SK-N-SH treated with all-trans-retinoic acid at 6 μM for 48 hours (cell line): ENCODE measurements at regions not wholly inside any gene's neighbourhood (a gene's known extent, or its start where the extent isn't known, plus 50 kb on each side); places are given as distances from the start of the nearest gene placed in this dataset.

Source experiments
- ATAC-seq: fragments of 200-7000 bp; cut with Tn5 transposase; 3 replicates; pipeline ENCODE4 v1.9.1; 2020; ENCODE audit warnings: mild to moderate bottlenecking, moderate library complexity
- ARNTL ChIP-seq: fragments of 450-650 bp; formaldehyde crosslinking; IDR thresholded peaks from 2 replicates; pipeline ENCODE4 v1.5.0; 2020; ENCODE audit warnings: low read depth, mild to moderate bottlenecking, moderate library complexity, borderline replicate concordance
- BACH2 ChIP-seq: fragments of 250-450 bp; sonication (Bioruptor Pico); IDR thresholded peaks from 2 replicates; pipeline ENCODE4 v1.9.0; 2021; ENCODE audit warnings: mild to moderate bottlenecking, borderline replicate concordance
- CSDC2 ChIP-seq: fragments of 250-450 bp; sonication (Bioruptor Pico); IDR thresholded peaks from 2 replicates; pipeline ENCODE4 v1.5.0; 2020; ENCODE audit warnings: mild to moderate bottlenecking, moderate library complexity
- ESRRG ChIP-seq: fragments of 250-450 bp; sonication (Bioruptor Pico); IDR thresholded peaks from 2 replicates; pipeline ENCODE4 v1.6.1; 2021; ENCODE audit warnings: mild to moderate bottlenecking
- GLIS3 ChIP-seq: fragments of 250-450 bp; sonication (Bioruptor Pico); IDR thresholded peaks from 2 replicates; pipeline ENCODE4 v1.5.0; 2020; ENCODE audit warnings: mild to moderate bottlenecking, moderate library complexity
- ISL1 ChIP-seq: fragments of 250-450 bp; sonication (Bioruptor Pico); IDR thresholded peaks from 2 replicates; pipeline ENCODE4 v2.1.2; 2022; ENCODE audit warnings: mild to moderate bottlenecking, moderate library complexity
- OSR1 ChIP-seq: fragments of 250-450 bp; sonication (Bioruptor Pico); IDR thresholded peaks from 2 replicates; pipeline ENCODE4 v1.8.0; 2022; ENCODE audit warnings: moderate library complexity, mild to moderate bottlenecking, inconsistent platforms
- PPARA ChIP-seq: fragments of 250-450 bp; sonication (Bioruptor Pico); IDR thresholded peaks from 2 replicates; pipeline ENCODE4 v1.5.0; 2020; ENCODE audit warnings: mild to moderate bottlenecking, borderline replicate concordance
- RARB ChIP-seq: fragments of 250-450 bp; sonication (Bioruptor Pico); IDR thresholded peaks from 2 replicates; pipeline ENCODE4 v1.8.0; 2021; ENCODE audit warnings: mild to moderate bottlenecking, moderate library complexity
- SNAI2 ChIP-seq: fragments of 250-450 bp; sonication (Bioruptor Pico); IDR thresholded peaks from 2 replicates; pipeline ENCODE4 v1.5.0; 2020; ENCODE audit warnings: mild to moderate bottlenecking, moderate library complexity
- TCF4 ChIP-seq: fragments of 250-450 bp; sonication (Bioruptor Pico); IDR thresholded peaks from 2 replicates; pipeline ENCODE4 v1.8.0; 2021; ENCODE audit warnings: mild to moderate bottlenecking, moderate library complexity, borderline replicate concordance
- ZC3H10 ChIP-seq: fragments of 250-450 bp; sonication (Bioruptor Pico); IDR thresholded peaks from 2 replicates; pipeline ENCODE4 v1.5.1; 2021; ENCODE audit warnings: mild to moderate bottlenecking, moderate library complexity
- ZFP3 ChIP-seq: fragments of 250-450 bp; sonication (Bioruptor Pico); IDR thresholded peaks from 2 replicates; pipeline ENCODE4 v1.5.0; 2020; ENCODE audit warnings: mild to moderate bottlenecking, moderate library complexity
- ZFP30 ChIP-seq: fragments of 450-650 bp; formaldehyde crosslinking; IDR thresholded peaks from 2 replicates; pipeline ENCODE4 v1.5.0; 2022; ENCODE audit warnings: mild to moderate bottlenecking, moderate library complexity
- ZNF565 ChIP-seq: fragments of 450-650 bp; formaldehyde crosslinking; conservative IDR thresholded peaks from 2 replicates; pipeline ENCODE4 v1.5.0; 2020; ENCODE audit warnings: low read depth, mild to moderate bottlenecking, moderate library complexity
- ZNF70 ChIP-seq: fragments of 450-650 bp; formaldehyde crosslinking; IDR thresholded peaks from 2 replicates; pipeline ENCODE4 v1.5.0; 2020; ENCODE audit warnings: mild to moderate bottlenecking, moderate library complexity
- ZNF8 ChIP-seq: fragments of 450-650 bp; formaldehyde crosslinking; IDR thresholded peaks from 2 replicates; pipeline ENCODE4 v1.5.0; 2020; ENCODE audit warnings: mild to moderate bottlenecking, moderate library complexity
- TF ChIP-seq, protein P1 (sequence below): fragments of 250-450 bp; sonication (Bioruptor Pico); IDR thresholded peaks from 2 replicates; pipeline ENCODE4 v1.5.0; 2020; ENCODE audit warnings: mild to moderate bottlenecking, moderate library complexity
- TF ChIP-seq, protein P2 (sequence below): fragments of 250-450 bp; sonication (Bioruptor Pico); IDR thresholded peaks from 2 replicates; pipeline ENCODE4 v1.8.0; 2021; ENCODE audit warnings: low read depth, mild to moderate bottlenecking, moderate library complexity, borderline replicate concordance
- TF ChIP-seq, protein P3 (sequence below): fragments of 250-450 bp; sonication (Bioruptor Pico); IDR thresholded peaks from 2 replicates; pipeline ENCODE4 v1.5.1; 2021; ENCODE audit warnings: mild to moderate bottlenecking, moderate library complexity
- TF ChIP-seq, protein P4 (sequence below): fragments of 250-450 bp; sonication (Bioruptor Pico); IDR thresholded peaks from 2 replicates; pipeline ENCODE4 v1.5.1; 2020; ENCODE audit warnings: low read depth, mild to moderate bottlenecking, moderate library complexity
- TF ChIP-seq, protein P5 (sequence below): fragments of 250-450 bp; sonication (Bioruptor Pico); IDR thresholded peaks from 2 replicates; pipeline ENCODE4 v1.8.0; 2020; ENCODE audit warnings: mild to moderate bottlenecking, moderate library complexity, borderline replicate concordance

GRCh38 chr11:90447618-90448017 lies 224.8 kb upstream of the CHORDC1 start:
- no peak for ATAC-seq
- TF ChIP-seq ZC3H10 (CRISPR knock-in tag) (no peak), SNAI2 (CRISPR knock-in tag) (no peak), OSR1 (CRISPR knock-in tag) (no peak), CSDC2 (CRISPR knock-in tag) (no peak), ZFP30 (CRISPR knock-in tag) (no peak), BACH2 (CRISPR knock-in tag) (no peak), ESRRG (CRISPR knock-in tag) (no peak), PPARA (CRISPR knock-in tag) (no peak), RARB (no peak), ZNF70 (CRISPR knock-in tag) (no peak), ISL1 (CRISPR knock-in tag) (no peak), TCF4 (no peak), ZNF565 (CRISPR knock-in tag) (no peak)
- TF ChIP-seq, protein P1, sequence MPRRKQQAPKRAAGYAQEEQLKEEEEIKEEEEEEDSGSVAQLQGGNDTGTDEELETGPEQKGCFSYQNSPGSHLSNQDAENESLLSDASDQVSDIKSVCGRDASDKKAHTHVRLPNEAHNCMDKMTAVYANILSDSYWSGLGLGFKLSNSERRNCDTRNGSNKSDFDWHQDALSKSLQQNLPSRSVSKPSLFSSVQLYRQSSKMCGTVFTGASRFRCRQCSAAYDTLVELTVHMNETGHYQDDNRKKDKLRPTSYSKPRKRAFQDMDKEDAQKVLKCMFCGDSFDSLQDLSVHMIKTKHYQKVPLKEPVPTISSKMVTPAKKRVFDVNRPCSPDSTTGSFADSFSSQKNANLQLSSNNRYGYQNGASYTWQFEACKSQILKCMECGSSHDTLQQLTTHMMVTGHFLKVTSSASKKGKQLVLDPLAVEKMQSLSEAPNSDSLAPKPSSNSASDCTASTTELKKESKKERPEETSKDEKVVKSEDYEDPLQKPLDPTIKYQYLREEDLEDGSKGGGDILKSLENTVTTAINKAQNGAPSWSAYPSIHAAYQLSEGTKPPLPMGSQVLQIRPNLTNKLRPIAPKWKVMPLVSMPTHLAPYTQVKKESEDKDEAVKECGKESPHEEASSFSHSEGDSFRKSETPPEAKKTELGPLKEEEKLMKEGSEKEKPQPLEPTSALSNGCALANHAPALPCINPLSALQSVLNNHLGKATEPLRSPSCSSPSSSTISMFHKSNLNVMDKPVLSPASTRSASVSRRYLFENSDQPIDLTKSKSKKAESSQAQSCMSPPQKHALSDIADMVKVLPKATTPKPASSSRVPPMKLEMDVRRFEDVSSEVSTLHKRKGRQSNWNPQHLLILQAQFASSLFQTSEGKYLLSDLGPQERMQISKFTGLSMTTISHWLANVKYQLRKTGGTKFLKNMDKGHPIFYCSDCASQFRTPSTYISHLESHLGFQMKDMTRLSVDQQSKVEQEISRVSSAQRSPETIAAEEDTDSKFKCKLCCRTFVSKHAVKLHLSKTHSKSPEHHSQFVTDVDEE (CRISPR knock-in tag), result no peak
- TF ChIP-seq, protein P2, sequence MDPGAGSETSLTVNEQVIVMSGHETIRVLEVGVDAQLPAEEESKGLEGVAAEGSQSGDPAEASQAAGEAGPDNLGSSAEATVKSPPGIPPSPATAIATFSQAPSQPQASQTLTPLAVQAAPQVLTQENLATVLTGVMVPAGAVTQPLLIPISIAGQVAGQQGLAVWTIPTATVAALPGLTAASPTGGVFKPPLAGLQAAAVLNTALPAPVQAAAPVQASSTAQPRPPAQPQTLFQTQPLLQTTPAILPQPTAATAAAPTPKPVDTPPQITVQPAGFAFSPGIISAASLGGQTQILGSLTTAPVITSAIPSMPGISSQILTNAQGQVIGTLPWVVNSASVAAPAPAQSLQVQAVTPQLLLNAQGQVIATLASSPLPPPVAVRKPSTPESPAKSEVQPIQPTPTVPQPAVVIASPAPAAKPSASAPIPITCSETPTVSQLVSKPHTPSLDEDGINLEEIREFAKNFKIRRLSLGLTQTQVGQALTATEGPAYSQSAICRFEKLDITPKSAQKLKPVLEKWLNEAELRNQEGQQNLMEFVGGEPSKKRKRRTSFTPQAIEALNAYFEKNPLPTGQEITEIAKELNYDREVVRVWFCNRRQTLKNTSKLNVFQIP (CRISPR knock-in tag), result no peak

GRCh38 chr11:90446207-90446606 lies 223.4 kb upstream of the CHORDC1 start:
- TF ChIP-seq ZFP3 (CRISPR knock-in tag), result no peak
- no peak for TF ChIP-seq ZNF70 (CRISPR knock-in tag)
- TF ChIP-seq ARNTL (CRISPR knock-in tag), result no peak
- TF ChIP-seq PPARA (CRISPR knock-in tag), result no peak
- TF ChIP-seq ZNF565 (CRISPR knock-in tag), result no peak
- no peak for TF ChIP-seq CSDC2 (CRISPR knock-in tag)
- TF ChIP-seq ZC3H10 (CRISPR knock-in tag), result no peak
- no peak for ATAC-seq

GRCh38 chr11:90438069-90438468 lies 215.2 kb upstream of the CHORDC1 start:
- ATAC-seq, result no peak
- TF ChIP-seq ISL1 (CRISPR knock-in tag) (no peak), ZC3H10 (CRISPR knock-in tag) (no peak), PPARA (CRISPR knock-in tag) (no peak), OSR1 (CRISPR knock-in tag) (no peak), ZNF70 (CRISPR knock-in tag) (no peak), ARNTL (CRISPR knock-in tag) (no peak), ZFP30 (CRISPR knock-in tag) (no peak), ZNF8 (CRISPR knock-in tag) (no peak), ZNF565 (CRISPR knock-in tag) (no peak), ZFP3 (CRISPR knock-in tag) (no peak), ESRRG (CRISPR knock-in tag) (no peak), GLIS3 (CRISPR knock-in tag) (no peak), CSDC2 (CRISPR knock-in tag) (no peak)
- TF ChIP-seq, protein P1 (CRISPR knock-in tag), result no peak
- TF ChIP-seq, protein P2 (CRISPR knock-in tag), result no peak
- TF ChIP-seq, protein P3, sequence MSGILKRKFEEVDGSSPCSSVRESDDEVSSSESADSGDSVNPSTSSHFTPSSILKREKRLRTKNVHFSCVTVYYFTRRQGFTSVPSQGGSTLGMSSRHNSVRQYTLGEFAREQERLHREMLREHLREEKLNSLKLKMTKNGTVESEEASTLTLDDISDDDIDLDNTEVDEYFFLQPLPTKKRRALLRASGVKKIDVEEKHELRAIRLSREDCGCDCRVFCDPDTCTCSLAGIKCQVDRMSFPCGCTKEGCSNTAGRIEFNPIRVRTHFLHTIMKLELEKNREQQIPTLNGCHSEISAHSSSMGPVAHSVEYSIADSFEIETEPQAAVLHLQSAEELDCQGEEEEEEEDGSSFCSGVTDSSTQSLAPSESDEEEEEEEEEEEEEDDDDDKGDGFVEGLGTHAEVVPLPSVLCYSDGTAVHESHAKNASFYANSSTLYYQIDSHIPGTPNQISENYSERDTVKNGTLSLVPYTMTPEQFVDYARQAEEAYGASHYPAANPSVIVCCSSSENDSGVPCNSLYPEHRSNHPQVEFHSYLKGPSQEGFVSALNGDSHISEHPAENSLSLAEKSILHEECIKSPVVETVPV, result no peak
- TF ChIP-seq, protein P4, sequence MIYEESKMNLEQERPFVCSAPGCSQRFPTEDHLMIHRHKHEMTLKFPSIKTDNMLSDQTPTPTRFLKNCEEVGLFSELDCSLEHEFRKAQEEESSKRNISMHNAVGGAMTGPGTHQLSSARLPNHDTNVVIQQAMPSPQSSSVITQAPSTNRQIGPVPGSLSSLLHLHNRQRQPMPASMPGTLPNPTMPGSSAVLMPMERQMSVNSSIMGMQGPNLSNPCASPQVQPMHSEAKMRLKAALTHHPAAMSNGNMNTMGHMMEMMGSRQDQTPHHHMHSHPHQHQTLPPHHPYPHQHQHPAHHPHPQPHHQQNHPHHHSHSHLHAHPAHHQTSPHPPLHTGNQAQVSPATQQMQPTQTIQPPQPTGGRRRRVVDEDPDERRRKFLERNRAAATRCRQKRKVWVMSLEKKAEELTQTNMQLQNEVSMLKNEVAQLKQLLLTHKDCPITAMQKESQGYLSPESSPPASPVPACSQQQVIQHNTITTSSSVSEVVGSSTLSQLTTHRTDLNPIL (CRISPR knock-in tag), result no peak
- TF ChIP-seq, protein P5, sequence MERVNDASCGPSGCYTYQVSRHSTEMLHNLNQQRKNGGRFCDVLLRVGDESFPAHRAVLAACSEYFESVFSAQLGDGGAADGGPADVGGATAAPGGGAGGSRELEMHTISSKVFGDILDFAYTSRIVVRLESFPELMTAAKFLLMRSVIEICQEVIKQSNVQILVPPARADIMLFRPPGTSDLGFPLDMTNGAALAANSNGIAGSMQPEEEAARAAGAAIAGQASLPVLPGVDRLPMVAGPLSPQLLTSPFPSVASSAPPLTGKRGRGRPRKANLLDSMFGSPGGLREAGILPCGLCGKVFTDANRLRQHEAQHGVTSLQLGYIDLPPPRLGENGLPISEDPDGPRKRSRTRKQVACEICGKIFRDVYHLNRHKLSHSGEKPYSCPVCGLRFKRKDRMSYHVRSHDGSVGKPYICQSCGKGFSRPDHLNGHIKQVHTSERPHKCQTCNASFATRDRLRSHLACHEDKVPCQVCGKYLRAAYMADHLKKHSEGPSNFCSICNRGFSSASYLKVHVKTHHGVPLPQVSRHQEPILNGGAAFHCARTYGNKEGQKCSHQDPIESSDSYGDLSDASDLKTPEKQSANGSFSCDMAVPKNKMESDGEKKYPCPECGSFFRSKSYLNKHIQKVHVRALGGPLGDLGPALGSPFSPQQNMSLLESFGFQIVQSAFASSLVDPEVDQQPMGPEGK, result no peak
